ENCODE measurements at regions not wholly inside any gene's neighbourhood (a gene's known extent, or its start where the extent isn't known, plus 50 kb on each side); places are given as distances from the start of the nearest gene placed in this dataset.

DNA sequence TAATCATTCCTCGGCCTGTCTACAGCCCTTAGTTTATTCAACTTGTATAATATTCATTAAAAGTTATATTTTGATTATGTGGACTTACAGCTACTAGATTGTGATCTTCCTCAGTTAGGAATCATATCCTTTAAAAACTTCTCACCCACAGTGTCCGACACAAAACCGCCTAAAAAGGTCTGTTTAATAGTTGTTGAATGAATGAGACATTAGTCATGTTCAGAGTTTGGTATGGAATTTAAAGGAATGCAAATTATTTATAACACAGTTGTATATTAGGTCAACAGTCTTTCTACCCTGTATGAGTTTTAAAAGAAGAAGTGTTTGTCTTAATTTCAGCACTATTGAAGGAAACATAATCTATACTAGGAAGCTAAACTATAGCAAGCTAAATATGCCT, 390.0 kb downstream of the ARL4A start:
- H3K4me3 ChIP-seq, result no peak overlapping the region
- DNase-seq (ENCODE audit: low read depth, low spot score), result no peak
- H3K27ac ChIP-seq, result no peak overlapping the region
- no peaks in the 10 kb centered on the region for H3K9me3 ChIP-seq (ENCODE audit: low read depth, low read length)
- no peaks in the 10 kb centered on the region for H3K36me3 ChIP-seq (ENCODE audit: insufficient read depth, low read length)
- no peak overlapping the region for H3K9ac ChIP-seq (ENCODE audit: insufficient read length)
- TF ChIP-seq FOXP2 (optimal IDR thresholded peaks at IDR 0.05; ENCODE audit: control extremely low read depth, extremely low read length, insufficient read depth) (no peak), EZH2 (IDR thresholded peaks at IDR 0.05) (no peak), POLR2AphosphoS5 (IDR thresholded peaks at IDR 0.05; ENCODE audit: borderline replicate concordance, low read depth, low read length) (no peak)

- no peak for DNase-seq (ENCODE audit: low read depth, low spot score)
- Histone ChIP-seq H3K9me3 (ENCODE audit: low read depth, low read length) (no peaks in the 10 kb centered on the region), H3K36me3 (ENCODE audit: insufficient read depth, low read length) (no peaks in the 10 kb centered on the region), H3K27ac (no peak overlapping the region), H3K4me3 (no peak overlapping the region), H3K9ac (ENCODE audit: insufficient read length) (no peak overlapping the region)
- TF ChIP-seq POLR2AphosphoS5 (IDR thresholded peaks at IDR 0.05; ENCODE audit: borderline replicate concordance, low read depth, low read length), result no peak
- no peak for TF ChIP-seq FOXP2 (optimal IDR thresholded peaks at IDR 0.05; ENCODE audit: control extremely low read depth, extremely low read length, insufficient read depth)
- TF ChIP-seq EZH2 (IDR thresholded peaks at IDR 0.05), result no peak
These were observed 390.7 kb downstream of the ARL4A start for GRCh38 chr7:13078105-13078504.

- H3K27ac ChIP-seq, result no peak overlapping the region
- no peak for DNase-seq (ENCODE audit: low read depth, low spot score)
- H3K4me3 ChIP-seq, result no peak overlapping the region
- no peak overlapping the region for H3K9ac ChIP-seq (ENCODE audit: insufficient read length)
- H3K9me3 ChIP-seq (ENCODE audit: low read depth, low read length), result no peaks in the 10 kb centered on the region
- no peak for TF ChIP-seq EZH2 (IDR thresholded peaks at IDR 0.05)
- no peak for TF ChIP-seq FOXP2 (optimal IDR thresholded peaks at IDR 0.05; ENCODE audit: control extremely low read depth, extremely low read length, insufficient read depth)
- no peak for TF ChIP-seq POLR2AphosphoS5 (IDR thresholded peaks at IDR 0.05; ENCODE audit: borderline replicate concordance, low read depth, low read length)
- no peaks in the 10 kb centered on the region for H3K36me3 ChIP-seq (ENCODE audit: insufficient read depth, low read length)
These were observed 403.5 kb downstream of the ARL4A start for GRCh38 chr7:13090959-13091358.

DNA sequence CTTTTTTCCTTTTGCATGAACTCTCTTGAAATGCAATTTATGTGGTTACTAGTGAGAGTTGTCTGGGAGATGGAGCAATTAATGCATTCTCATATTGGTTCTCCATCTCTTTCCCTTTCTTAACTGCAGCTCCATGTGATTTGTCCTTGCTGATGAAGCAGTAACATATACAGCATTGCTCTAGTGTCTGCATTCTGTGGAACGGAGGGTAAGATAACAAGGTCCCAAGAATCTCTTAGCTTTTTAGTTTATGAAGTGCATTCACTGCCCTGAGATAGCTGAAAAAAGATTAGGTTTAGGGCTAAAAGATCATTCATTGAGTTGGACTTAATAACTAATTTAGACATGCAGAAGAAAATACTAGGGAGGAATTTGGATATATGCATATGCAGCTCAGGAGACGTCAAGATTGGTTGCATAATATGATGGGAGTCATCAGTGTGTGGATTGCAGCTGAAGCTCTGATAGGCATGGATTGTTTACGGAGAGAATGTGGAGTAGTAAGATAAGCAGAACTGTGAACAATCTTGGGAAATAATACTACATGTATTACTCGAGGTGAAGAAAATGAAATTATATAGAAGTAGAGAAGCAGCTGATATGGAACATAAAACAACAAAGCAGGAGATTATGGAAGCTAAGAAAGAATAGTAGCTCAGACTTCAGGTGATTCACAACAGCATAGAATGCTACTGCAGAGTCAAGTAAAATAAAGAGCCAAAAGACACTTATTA, 404.7 kb downstream of the ARL4A start:
- H3K4me3 ChIP-seq, result no peak overlapping the region
- H3K9ac ChIP-seq (ENCODE audit: insufficient read length), result no peak overlapping the region
- H3K9me3 ChIP-seq (ENCODE audit: low read depth, low read length), result no peaks in the 10 kb centered on the region
- no peak for TF ChIP-seq FOXP2 (optimal IDR thresholded peaks at IDR 0.05; ENCODE audit: control extremely low read depth, extremely low read length, insufficient read depth)
- no peak for TF ChIP-seq EZH2 (IDR thresholded peaks at IDR 0.05)
- TF ChIP-seq POLR2AphosphoS5 (IDR thresholded peaks at IDR 0.05; ENCODE audit: borderline replicate concordance, low read depth, low read length), result no peak
- H3K36me3 ChIP-seq (ENCODE audit: insufficient read depth, low read length), result no peaks in the 10 kb centered on the region
- no peak for DNase-seq (ENCODE audit: low read depth, low spot score)
- H3K27ac ChIP-seq, result no peak overlapping the region

DNA sequence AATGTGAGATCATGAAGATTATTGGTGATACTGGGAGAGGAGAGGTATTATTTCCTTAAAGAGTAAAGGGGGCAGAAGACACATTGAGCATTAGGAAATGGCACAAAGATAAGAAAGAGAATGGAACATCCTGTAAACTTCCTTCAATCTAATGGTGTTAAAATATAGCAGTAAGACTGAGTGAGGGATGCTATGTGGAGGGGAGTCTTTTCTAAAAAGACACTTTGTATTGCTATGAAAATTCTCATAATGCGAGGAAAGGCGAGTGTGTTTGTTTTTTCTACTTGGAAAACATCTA, 405.2 kb downstream of the ARL4A start:
- no peak overlapping the region for H3K27ac ChIP-seq
- no peak for DNase-seq (ENCODE audit: low read depth, low spot score)
- no peak overlapping the region for H3K4me3 ChIP-seq
- TF ChIP-seq EZH2 (IDR thresholded peaks at IDR 0.05), result no peak
- TF ChIP-seq FOXP2 (optimal IDR thresholded peaks at IDR 0.05; ENCODE audit: control extremely low read depth, extremely low read length, insufficient read depth), result no peak
- no peak for TF ChIP-seq POLR2AphosphoS5 (IDR thresholded peaks at IDR 0.05; ENCODE audit: borderline replicate concordance, low read depth, low read length)
- no peaks in the 10 kb centered on the region for H3K9me3 ChIP-seq (ENCODE audit: low read depth, low read length)
- H3K9ac ChIP-seq (ENCODE audit: insufficient read length), result no peak overlapping the region
- H3K36me3 ChIP-seq (ENCODE audit: insufficient read depth, low read length), result no peaks in the 10 kb centered on the region

GRCh38 chr7:13093160-13093559, 405.7 kb downstream of the ARL4A start:
- no peak for TF ChIP-seq FOXP2 (optimal IDR thresholded peaks at IDR 0.05; ENCODE audit: control extremely low read depth, extremely low read length, insufficient read depth)
- no peak for TF ChIP-seq EZH2 (IDR thresholded peaks at IDR 0.05)
- no peak for TF ChIP-seq POLR2AphosphoS5 (IDR thresholded peaks at IDR 0.05; ENCODE audit: borderline replicate concordance, low read depth, low read length)
- H3K9me3 ChIP-seq (ENCODE audit: low read depth, low read length), result no peaks in the 10 kb centered on the region
- DNase-seq (ENCODE audit: low read depth, low spot score), result no peak
- no peak overlapping the region for H3K27ac ChIP-seq
- H3K36me3 ChIP-seq (ENCODE audit: insufficient read depth, low read length), result no peaks in the 10 kb centered on the region
- no peak overlapping the region for H3K9ac ChIP-seq (ENCODE audit: insufficient read length)
- no peak overlapping the region for H3K4me3 ChIP-seq

GRCh38 chr7:13097499-13097898, 410.1 kb downstream of the ARL4A start:
- no peak overlapping the region for H3K4me3 ChIP-seq
- H3K27ac ChIP-seq, result no peak overlapping the region
- H3K9ac ChIP-seq (ENCODE audit: insufficient read length), result no peak overlapping the region
- TF ChIP-seq EZH2 (IDR thresholded peaks at IDR 0.05), result no peak
- no peak for TF ChIP-seq POLR2AphosphoS5 (IDR thresholded peaks at IDR 0.05; ENCODE audit: borderline replicate concordance, low read depth, low read length)
- TF ChIP-seq FOXP2 (optimal IDR thresholded peaks at IDR 0.05; ENCODE audit: control extremely low read depth, extremely low read length, insufficient read depth), result no peak
- no peak for DNase-seq (ENCODE audit: low read depth, low spot score)
- no peaks in the 10 kb centered on the region for H3K9me3 ChIP-seq (ENCODE audit: low read depth, low read length)
- no peaks in the 10 kb centered on the region for H3K36me3 ChIP-seq (ENCODE audit: insufficient read depth, low read length)

GRCh38 chr7:13098161-13098560, 410.7 kb downstream of the ARL4A start:
- Histone ChIP-seq H3K27ac (no peak overlapping the region), H3K9me3 (ENCODE audit: low read depth, low read length) (no peaks in the 10 kb centered on the region), H3K9ac (ENCODE audit: insufficient read length) (no peak overlapping the region), H3K4me3 (no peak overlapping the region), H3K36me3 (ENCODE audit: insufficient read depth, low read length) (no peaks in the 10 kb centered on the region)
- TF ChIP-seq EZH2 (IDR thresholded peaks at IDR 0.05) (no peak), FOXP2 (optimal IDR thresholded peaks at IDR 0.05; ENCODE audit: control extremely low read depth, extremely low read length, insufficient read depth) (no peak), POLR2AphosphoS5 (IDR thresholded peaks at IDR 0.05; ENCODE audit: borderline replicate concordance, low read depth, low read length) (no peak)
- no peak for DNase-seq (ENCODE audit: low read depth, low spot score)
